ENCODE measurements at regions not wholly inside any gene's neighbourhood (a gene's known extent, or its start where the extent isn't known, plus 50 kb on each side); places are given as distances from the start of the nearest gene placed in this dataset.
"Not testable (repeated sequence)": the region's sequence is repeated elsewhere in the genome, so short reads cannot be mapped to it uniquely, and the experiment has no call there.

GRCh38 chr14:89688507-89689211 is 265.9 kb downstream of the EFCAB11 start:
- Mint-ChIP-seq H3K36me3 (ENCODE audit: unreplicated experiment) (peaks cover 16% of the 10 kb centered on the region), H3K27me3 (ENCODE audit: unreplicated experiment) (peaks cover 7% of the 10 kb centered on the region), H3K27ac (ENCODE audit: unreplicated experiment) (peak overlapping the region; percentile 67), H3K4me3 (ENCODE audit: unreplicated experiment) (peak overlapping the region; percentile 3), H3K4me1 (ENCODE audit: low read depth, unreplicated experiment) (peaks cover 5% of the 10 kb centered on the region), H3K9me3 (ENCODE audit: unreplicated experiment) (peaks cover 4% of the 10 kb centered on the region)
- no peak for DNase-seq
- no peak for TF ChIP-seq CTCF (IDR thresholded peaks at IDR 0.05; ENCODE audit: partially characterized antibody, unreplicated experiment)

- H3K36me3 Mint-ChIP-seq (ENCODE audit: unreplicated experiment), result peaks cover 16% of the 10 kb centered on the region
- not testable (repeated sequence) for DNase-seq; H3K4me3 Mint-ChIP-seq (ENCODE audit: unreplicated experiment); H3K27me3 Mint-ChIP-seq (ENCODE audit: unreplicated experiment); H3K4me1 Mint-ChIP-seq (ENCODE audit: low read depth, unreplicated experiment); H3K9me3 Mint-ChIP-seq (ENCODE audit: unreplicated experiment); H3K27ac Mint-ChIP-seq (ENCODE audit: unreplicated experiment)
Observed at GRCh38 chr14:89687129-89687528, 267.4 kb downstream of the EFCAB11 start.

GRCh38 chr14:89684139-89684538 is 267.1 kb upstream of the FOXN3 start:
- Mint-ChIP-seq H3K36me3 (ENCODE audit: unreplicated experiment) (peaks cover 17% of the 10 kb centered on the region), H3K4me1 (ENCODE audit: low read depth, unreplicated experiment) (peaks cover 3% of the 10 kb centered on the region), H3K9me3 (ENCODE audit: unreplicated experiment) (peaks cover 8% of the 10 kb centered on the region), H3K27me3 (ENCODE audit: unreplicated experiment) (no peaks in the 10 kb centered on the region), H3K27ac (ENCODE audit: unreplicated experiment) (no peak overlapping the region), H3K4me3 (ENCODE audit: unreplicated experiment) (no peak overlapping the region)
- no peak for TF ChIP-seq CTCF (IDR thresholded peaks at IDR 0.05; ENCODE audit: partially characterized antibody, unreplicated experiment)
- no peak for DNase-seq

GRCh38 chr14:89681086-89682018 is 264.3 kb upstream of the FOXN3 start:
- TF ChIP-seq CTCF (IDR thresholded peaks at IDR 0.05; ENCODE audit: partially characterized antibody, unreplicated experiment), result no peak
- H3K4me3 Mint-ChIP-seq (ENCODE audit: unreplicated experiment), result no peak overlapping the region
- no peaks in the 10 kb centered on the region for H3K27me3 Mint-ChIP-seq (ENCODE audit: unreplicated experiment)
- H3K9me3 Mint-ChIP-seq (ENCODE audit: unreplicated experiment), result peaks cover 8% of the 10 kb centered on the region
- no peak overlapping the region for H3K27ac Mint-ChIP-seq (ENCODE audit: unreplicated experiment)
- H3K36me3 Mint-ChIP-seq (ENCODE audit: unreplicated experiment), result peaks cover 17% of the 10 kb centered on the region
- no peak for DNase-seq
- no peaks in the 10 kb centered on the region for H3K4me1 Mint-ChIP-seq (ENCODE audit: low read depth, unreplicated experiment)

- no peak for DNase-seq
- peaks cover 11% of the 10 kb centered on the region for H3K36me3 Mint-ChIP-seq (ENCODE audit: unreplicated experiment)
- no peaks in the 10 kb centered on the region for H3K4me1 Mint-ChIP-seq (ENCODE audit: low read depth, unreplicated experiment)
- no peaks in the 10 kb centered on the region for H3K27me3 Mint-ChIP-seq (ENCODE audit: unreplicated experiment)
- no peak for TF ChIP-seq CTCF (IDR thresholded peaks at IDR 0.05; ENCODE audit: partially characterized antibody, unreplicated experiment)
- no peak overlapping the region for H3K27ac Mint-ChIP-seq (ENCODE audit: unreplicated experiment)
- peaks cover 8% of the 10 kb centered on the region for H3K9me3 Mint-ChIP-seq (ENCODE audit: unreplicated experiment)
- H3K4me3 Mint-ChIP-seq (ENCODE audit: unreplicated experiment), result no peak overlapping the region
Observed at GRCh38 chr14:89680156-89680555, 263.1 kb upstream of the FOXN3 start.

All from glutamatergic neuron (in vitro differentiated cells).